Stimulated activated CD4-positive, alpha-beta T cell treated with anti-CD3 and anti-CD28 coated beads, Interleukin-12 subunit alpha, Interleukin-12 subunit beta, amount 100 ng/mL, for 4 hours (primary cell): ENCODE measurements at regions not wholly inside any gene's neighbourhood (a gene's known extent, or its start where the extent isn't known, plus 50 kb on each side); places are given as distances from the start of the nearest gene placed in this dataset.

Experiments
- DNase-seq: peaks from one replicate; pipeline ENCODE4 v3.0.0-alpha.2; 2020

- no peak for DNase-seq
Observed at GRCh38 chr1:219113261-219113660, 60.4 kb upstream of the LYPLAL1 start.

DNA sequence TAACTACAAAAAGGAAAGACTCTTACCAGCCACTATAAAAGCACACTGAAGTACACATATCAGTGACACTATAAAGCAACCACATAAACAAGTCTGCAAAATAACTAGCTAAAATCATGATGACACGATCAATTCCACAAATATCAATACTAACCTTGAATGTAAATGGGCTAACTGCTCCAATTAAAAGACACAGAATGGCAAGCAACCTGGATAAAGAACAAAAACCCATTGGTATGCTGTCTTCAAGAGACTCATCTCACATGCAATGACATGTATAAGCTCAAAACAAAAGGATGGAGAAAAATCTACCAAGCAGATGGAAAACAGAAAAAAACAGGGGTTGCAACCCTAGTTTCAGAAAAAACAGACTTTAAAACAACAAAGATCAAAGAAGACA, 59.7 kb upstream of the LYPLAL1 start:
- DNase-seq: no peak

DNA sequence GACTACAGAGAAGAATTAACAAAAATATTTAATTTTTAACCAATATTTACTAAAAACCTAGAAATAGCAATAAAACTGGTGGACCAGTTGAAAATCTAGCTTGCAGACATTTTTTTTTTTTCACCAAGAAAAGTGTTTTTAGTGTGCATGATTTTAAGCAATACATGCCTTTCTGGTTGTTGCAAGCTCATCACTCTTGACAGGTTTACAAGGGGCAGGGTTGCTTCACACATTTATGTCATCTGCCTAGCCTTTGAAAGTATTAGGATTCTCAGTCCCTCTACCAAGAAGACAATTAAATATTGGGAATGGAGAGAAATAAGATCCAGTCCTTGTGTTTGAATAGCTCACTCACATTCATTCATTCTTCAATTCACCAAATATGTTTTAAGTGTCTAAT, 53.8 kb upstream of the LYPLAL1 start:
- DNase-seq: no peak

GRCh38 chr1:219120624-219121544, 52.8 kb upstream of the LYPLAL1 start:
- DNase-seq: no peak

DNA sequence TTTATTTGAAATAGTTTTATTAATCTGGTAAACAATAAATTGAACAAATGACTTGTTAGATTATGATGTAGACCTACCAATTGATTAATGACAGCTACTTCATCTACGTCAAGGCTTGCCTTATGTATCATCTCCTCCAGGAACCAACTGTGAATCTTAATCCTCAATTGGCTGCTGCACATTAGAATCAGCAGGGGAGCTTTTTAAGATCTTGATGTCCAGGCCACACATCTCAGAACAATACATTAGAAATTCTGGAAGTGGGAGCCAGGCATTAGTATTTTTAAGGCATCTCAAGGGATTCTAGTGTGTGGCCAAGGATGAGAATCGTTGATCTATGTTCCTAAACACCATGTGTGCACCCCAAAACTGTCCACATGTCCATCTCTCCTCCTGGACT, 52.0 kb upstream of the LYPLAL1 start:
- no peak for DNase-seq

GRCh38 chr1:219123036-219123435, 50.6 kb upstream of the LYPLAL1 start:
- DNase-seq: no peak
